Parathyroid adenoma (tissue), 2 donors: ENCODE measurements at regions not wholly inside any gene's neighbourhood (a gene's known extent, or its start where the extent isn't known, plus 50 kb on each side); places are given as distances from the start of the nearest gene placed in this dataset.

Experiments
- H2AFZ ChIP-seq: fragments of 300-600 bp; sonication (generic); one replicate; pipeline ENCODE4 v1.7.0; 2017; ENCODE audit warnings: antibody characterized with exemption, mild to moderate bottlenecking
- H3K27ac ChIP-seq: fragments of 300-600 bp; sonication (generic); one replicate; pipeline ENCODE4 v1.7.0; 2017
- H3K27me3 ChIP-seq: fragments of 300-600 bp; sonication (generic); one replicate; pipeline ENCODE4 v1.7.0; 2017; ENCODE audit warnings: low read length; ENCODE audit not compliant: control insufficient read depth, insufficient read depth
- H3K36me3 ChIP-seq: fragments of 300-600 bp; sonication (generic); one replicate; pipeline ENCODE4 v1.7.0; 2017; ENCODE audit warnings: low read length; ENCODE audit not compliant: control insufficient read depth, insufficient read depth
- H3K4me1 ChIP-seq: fragments of 300-600 bp; sonication (generic); one replicate; pipeline ENCODE4 v1.7.0; 2017; ENCODE audit warnings: control low read depth
- H3K4me2 ChIP-seq: fragments of 300-600 bp; sonication (generic); one replicate; pipeline ENCODE4 v1.7.0; 2017; ENCODE audit warnings: low read length
- H3K4me3 ChIP-seq: fragments of 300-600 bp; sonication (generic); one replicate; pipeline ENCODE4 v1.7.0; 2017; ENCODE audit warnings: low read depth, low read length
- H3K79me2 ChIP-seq: fragments of 300-600 bp; sonication (generic); one replicate; pipeline ENCODE4 v1.7.0; 2017; ENCODE audit warnings: control low read depth
- H3K9ac ChIP-seq: fragments of 300-600 bp; sonication (generic); one replicate; pipeline ENCODE4 v1.7.0; 2017; ENCODE audit warnings: mild to moderate bottlenecking
- H3K9me3 ChIP-seq: fragments of 300-600 bp; sonication (generic); one replicate; pipeline ENCODE4 v1.7.0; 2017; ENCODE audit warnings: low read length; ENCODE audit not compliant: control insufficient read depth
- TF ChIP-seq, protein P1 (sequence below): fragments of 300-600 bp; sonication (generic); IDR thresholded peaks from one replicate; pipeline ENCODE4 v1.7.0; 2017; ENCODE audit warnings: antibody characterized with exemption, mild to moderate bottlenecking
- donor health status: primary hyperparathyroidism.

DNA sequence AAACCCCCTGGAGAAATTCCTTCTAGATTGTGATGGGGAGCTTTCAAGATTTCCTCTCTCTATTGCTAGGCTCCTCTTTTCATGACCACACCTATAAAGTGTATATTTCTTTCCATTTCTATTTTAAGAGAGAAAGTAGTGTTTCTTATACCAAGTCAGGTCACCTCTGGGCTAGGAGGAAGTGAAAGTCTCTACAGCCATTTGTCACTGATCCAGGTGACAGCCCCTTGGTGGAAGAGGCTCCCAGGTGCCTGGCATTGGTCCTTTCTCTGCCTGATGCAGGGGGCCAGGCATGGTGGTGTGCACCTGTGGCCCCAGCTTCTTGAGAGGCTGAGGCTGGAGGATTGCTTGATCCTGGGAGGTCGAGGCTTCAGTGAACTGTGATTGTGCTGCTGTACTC lies 64.7 kb downstream of the DHCR7 start:
- H3K79me2 ChIP-seq = no peaks in the 10 kb centered on the region

DNA sequence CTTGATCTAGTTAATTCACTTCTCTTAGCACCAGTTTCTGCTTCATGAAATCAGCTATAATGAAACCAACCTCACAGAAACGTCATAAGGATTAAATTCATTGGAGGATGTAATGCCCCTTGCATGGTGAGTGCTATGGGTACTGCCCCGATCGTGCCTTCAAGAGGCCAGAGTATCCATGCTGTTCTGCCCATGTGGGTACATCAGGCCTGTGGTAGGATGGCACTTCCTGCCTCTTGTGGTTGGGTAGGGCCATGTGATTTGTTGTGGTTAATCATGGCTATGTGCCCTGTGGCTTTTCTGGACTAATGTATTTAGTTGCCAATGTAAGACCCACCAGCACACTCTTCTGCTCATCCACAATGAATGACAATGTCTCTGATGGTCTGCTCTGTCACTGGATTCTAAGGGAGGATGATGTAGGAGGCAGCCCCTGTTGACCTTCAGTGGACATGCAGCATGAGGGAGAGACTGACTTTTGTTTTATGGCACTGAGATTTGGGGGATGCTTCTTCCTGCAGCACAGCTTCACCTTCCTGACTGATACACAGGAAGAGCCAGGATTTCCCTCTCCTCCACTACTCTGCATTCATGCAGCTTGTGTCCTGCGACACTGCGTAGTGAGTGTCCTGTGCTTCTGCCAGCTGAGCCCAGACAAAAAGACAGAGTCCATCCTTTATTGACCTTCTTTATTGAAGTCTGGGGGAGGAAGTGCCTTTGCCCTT lies 66.2 kb downstream of the DHCR7 start:
- H3K27ac ChIP-seq = no peak overlapping the region
- no peaks in the 10 kb centered on the region for H3K4me1 ChIP-seq
- H3K9me3 ChIP-seq = no peaks in the 10 kb centered on the region
- TF ChIP-seq, protein P1, sequence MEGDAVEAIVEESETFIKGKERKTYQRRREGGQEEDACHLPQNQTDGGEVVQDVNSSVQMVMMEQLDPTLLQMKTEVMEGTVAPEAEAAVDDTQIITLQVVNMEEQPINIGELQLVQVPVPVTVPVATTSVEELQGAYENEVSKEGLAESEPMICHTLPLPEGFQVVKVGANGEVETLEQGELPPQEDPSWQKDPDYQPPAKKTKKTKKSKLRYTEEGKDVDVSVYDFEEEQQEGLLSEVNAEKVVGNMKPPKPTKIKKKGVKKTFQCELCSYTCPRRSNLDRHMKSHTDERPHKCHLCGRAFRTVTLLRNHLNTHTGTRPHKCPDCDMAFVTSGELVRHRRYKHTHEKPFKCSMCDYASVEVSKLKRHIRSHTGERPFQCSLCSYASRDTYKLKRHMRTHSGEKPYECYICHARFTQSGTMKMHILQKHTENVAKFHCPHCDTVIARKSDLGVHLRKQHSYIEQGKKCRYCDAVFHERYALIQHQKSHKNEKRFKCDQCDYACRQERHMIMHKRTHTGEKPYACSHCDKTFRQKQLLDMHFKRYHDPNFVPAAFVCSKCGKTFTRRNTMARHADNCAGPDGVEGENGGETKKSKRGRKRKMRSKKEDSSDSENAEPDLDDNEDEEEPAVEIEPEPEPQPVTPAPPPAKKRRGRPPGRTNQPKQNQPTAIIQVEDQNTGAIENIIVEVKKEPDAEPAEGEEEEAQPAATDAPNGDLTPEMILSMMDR = no peak
- H3K4me2 ChIP-seq = no peak overlapping the region
- H3K36me3 ChIP-seq = no peaks in the 10 kb centered on the region
- no peaks in the 10 kb centered on the region for H3K27me3 ChIP-seq
- H2AFZ ChIP-seq = no peak overlapping the region
- no peak overlapping the region for H3K4me3 ChIP-seq
- H3K9ac ChIP-seq = no peak overlapping the region
- no peaks in the 10 kb centered on the region for H3K79me2 ChIP-seq

More for the DNA sequence above, 64.7 kb downstream of the DHCR7 start:
- TF ChIP-seq, protein P1 = no peak
- H3K9me3 ChIP-seq = no peaks in the 10 kb centered on the region
- no peak overlapping the region for H3K4me2 ChIP-seq
- H3K27ac ChIP-seq = no peak overlapping the region
- no peak overlapping the region for H3K4me3 ChIP-seq
- H3K4me1 ChIP-seq = no peaks in the 10 kb centered on the region
- H3K27me3 ChIP-seq = no peaks in the 10 kb centered on the region
- H3K9ac ChIP-seq = no peak overlapping the region
- H3K36me3 ChIP-seq = no peaks in the 10 kb centered on the region
- no peak overlapping the region for H2AFZ ChIP-seq

DNA sequence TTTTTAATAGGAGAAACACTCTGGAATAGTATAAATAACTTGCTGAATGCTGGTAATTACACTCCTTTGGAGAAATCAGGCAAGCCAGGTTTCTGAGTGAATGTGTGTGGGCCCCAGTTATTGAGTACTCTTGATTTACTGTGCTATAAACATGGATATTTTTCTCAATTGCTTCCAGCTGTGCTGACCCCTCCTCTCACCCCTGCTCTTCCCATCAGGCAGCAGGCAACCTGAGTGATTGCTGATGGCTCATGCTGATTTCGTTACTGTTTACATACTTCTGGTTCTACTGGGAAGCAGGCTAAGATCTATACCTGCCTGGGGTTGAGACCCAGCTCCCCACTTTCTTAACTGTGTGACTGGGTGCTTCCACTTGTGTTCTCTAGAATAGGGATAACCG lies 68.5 kb downstream of the DHCR7 start:
- no peaks in the 10 kb centered on the region for H3K79me2 ChIP-seq
- no peaks in the 10 kb centered on the region for H3K9me3 ChIP-seq
- TF ChIP-seq, protein P1 = no peak
- no peak overlapping the region for H3K27ac ChIP-seq
- no peak overlapping the region for H2AFZ ChIP-seq
- no peaks in the 10 kb centered on the region for H3K27me3 ChIP-seq
- no peaks in the 10 kb centered on the region for H3K36me3 ChIP-seq
- no peak overlapping the region for H3K4me3 ChIP-seq
- H3K9ac ChIP-seq = no peak overlapping the region
- no peak overlapping the region for H3K4me2 ChIP-seq
- H3K4me1 ChIP-seq = no peaks in the 10 kb centered on the region

DNA sequence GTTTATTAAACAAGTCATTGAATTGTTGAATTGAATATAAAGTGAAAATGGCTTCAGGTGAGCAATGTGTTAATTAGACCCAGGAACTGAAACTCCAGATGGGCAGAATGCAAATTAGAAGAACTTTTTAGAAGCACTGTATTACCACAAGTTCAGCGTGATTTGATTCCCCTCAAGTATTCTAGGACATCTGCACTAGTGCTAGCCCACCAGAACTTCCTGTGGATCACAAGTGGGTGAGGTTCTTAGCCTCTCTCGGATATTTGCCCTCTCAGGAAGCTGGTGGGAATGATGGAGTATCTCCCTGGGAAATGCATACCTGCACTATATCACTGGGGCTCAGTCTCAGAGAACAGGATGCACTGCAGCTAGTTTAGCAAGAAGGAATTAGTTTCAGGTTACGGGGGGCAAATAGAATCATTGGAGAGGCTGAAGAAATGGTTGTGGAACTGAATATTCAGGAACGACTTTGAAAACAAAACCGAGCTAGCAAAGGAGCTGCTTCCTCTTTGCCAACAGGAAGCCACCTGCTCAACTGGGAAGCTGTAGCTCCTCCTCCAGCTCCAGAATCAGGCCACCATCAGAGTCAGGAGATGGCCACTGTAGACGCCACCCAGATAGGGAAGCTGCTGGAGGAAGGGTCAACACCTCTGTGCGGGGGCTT lies 74.3 kb downstream of the DHCR7 start:
- Histone ChIP-seq H3K9ac (no peak overlapping the region), H3K27me3 (no peaks in the 10 kb centered on the region), H3K27ac (no peak overlapping the region), H3K4me2 (no peak overlapping the region), H3K4me1 (no peaks in the 10 kb centered on the region), H3K4me3 (no peak overlapping the region), H2AFZ (no peak overlapping the region), H3K36me3 (no peaks in the 10 kb centered on the region), H3K9me3 (no peaks in the 10 kb centered on the region), H3K79me2 (no peaks in the 10 kb centered on the region)
- TF ChIP-seq, protein P1 = no peak
